OCI-LY1 (cell line): ENCODE measurements at regions not wholly inside any gene's neighbourhood (a gene's known extent, or its start where the extent isn't known, plus 50 kb on each side); places are given as distances from the start of the nearest gene placed in this dataset.

Source experiments
- H2AFZ ChIP-seq: fragments of 200-600 bp; sonication (generic), shearing (Covaris generic); 2 replicates; pipeline ENCODE4 v1.6.0; 2014; ENCODE audit warnings: antibody characterized with exemption, mild to moderate bottlenecking, low read length
- H3F3A ChIP-seq: fragments of 200-600 bp; sonication (generic), shearing (Covaris generic); 2 replicates; pipeline ENCODE4 v1.6.0; 2014; ENCODE audit warnings: mild to moderate bottlenecking, antibody characterized with exemption, low read length, moderate library complexity; ENCODE audit not compliant: insufficient read depth
- H3K27ac ChIP-seq: fragments of 200-600 bp; sonication (generic); 2 replicates; pipeline ENCODE4 v1.5.1; 2014; ENCODE audit warnings: low read length, mixed run types, mild to moderate bottlenecking, low read depth; ENCODE audit not compliant: poor library complexity, severe bottlenecking
- H3K27me3 ChIP-seq: fragments of 200-600 bp; sonication (generic); 2 replicates; pipeline ENCODE4 v1.6.0; 2014; ENCODE audit warnings: antibody characterized with exemption, mild to moderate bottlenecking, low read length, moderate library complexity; ENCODE audit not compliant: insufficient read depth
- H3K36me3 ChIP-seq: fragments of 200-600 bp; sonication (generic); 2 replicates; pipeline ENCODE4 v1.6.1; 2014; ENCODE audit warnings: mild to moderate bottlenecking, antibody characterized with exemption, low read length, moderate library complexity, mixed read lengths; ENCODE audit not compliant: insufficient read depth
- H3K4me1 ChIP-seq: fragments of 200-600 bp; sonication (generic); 2 replicates; pipeline ENCODE4 v1.5.1; 2014; ENCODE audit warnings: mild to moderate bottlenecking, low read length, moderate library complexity; ENCODE audit not compliant: insufficient read depth, severe bottlenecking
- H3K4me2 ChIP-seq: fragments of 200-600 bp; sonication (generic), shearing (Covaris generic); 2 replicates; pipeline ENCODE4 v1.6.1; 2014; ENCODE audit warnings: low read length
- H3K4me3 ChIP-seq: fragments of 200-600 bp; sonication (generic); 2 replicates; pipeline ENCODE4 v1.5.1; 2014; ENCODE audit warnings: low read length, low read depth, mild to moderate bottlenecking, mixed read lengths; ENCODE audit not compliant: poor library complexity, severe bottlenecking
- H3K79me2 ChIP-seq: fragments of 200-600 bp; shearing (Covaris generic); 2 replicates; pipeline ENCODE4 v1.6.1; 2016; ENCODE audit warnings: mixed run types, low read length, mixed read lengths; ENCODE audit not compliant: insufficient read depth
- H3K9ac ChIP-seq: fragments of 200-600 bp; sonication (generic), shearing (Covaris generic); 2 replicates; pipeline ENCODE4 v1.6.1; 2014; ENCODE audit warnings: mild to moderate bottlenecking, low read length, mixed read lengths
- H3K9me2 ChIP-seq: fragments of 200-600 bp; sonication (generic), shearing (Covaris generic); 2 replicates; pipeline ENCODE4 v1.6.1; 2014; ENCODE audit warnings: low read depth, mild to moderate bottlenecking, low read length, mixed read lengths
- H3K9me3 ChIP-seq: fragments of 200-600 bp; shearing (Covaris generic); 2 replicates; pipeline ENCODE4 v1.6.1; 2014; ENCODE audit warnings: low read length, mixed read lengths
- H4K20me1 ChIP-seq: fragments of 200-600 bp; sonication (generic), shearing (Covaris generic); 2 replicates; pipeline ENCODE4 v1.6.0; 2016; ENCODE audit warnings: mild to moderate bottlenecking, low read length; ENCODE audit not compliant: insufficient read depth
- CTCF ChIP-seq: fragments of 200-600 bp; sonication (generic), shearing (Covaris generic); IDR thresholded peaks from 2 replicates; pipeline ENCODE4 v1.5.1; 2017; ENCODE audit warnings: mild to moderate bottlenecking, antibody characterized with exemption, low read length, moderate library complexity, mixed read lengths
- EZH2 ChIP-seq: fragments of 200-600 bp; sonication (generic), shearing (Covaris generic); IDR thresholded peaks from 2 replicates; pipeline ENCODE4 v1.8.0; 2017; ENCODE audit warnings: borderline replicate concordance, mixed run types, mild to moderate bottlenecking, antibody characterized with exemption, low read length, moderate library complexity, mixed read lengths

GRCh38 chrY:19354061-19354856, 390.3 kb downstream of the KDM5D start:
- no peak overlapping the region for H3K4me2 ChIP-seq
- no peaks in the 10 kb centered on the region for H3K4me1 ChIP-seq
- no peak overlapping the region for H3K27ac ChIP-seq
- no peak overlapping the region for H2AFZ ChIP-seq
- no peaks in the 10 kb centered on the region for H3K9me3 ChIP-seq
- H3K79me2 ChIP-seq, result no peaks in the 10 kb centered on the region
- no peaks in the 10 kb centered on the region for H4K20me1 ChIP-seq
- no peak overlapping the region for H3K9ac ChIP-seq
- H3K4me3 ChIP-seq, result no peak overlapping the region
- TF ChIP-seq CTCF (no peak), EZH2 (no peak)
- H3K27me3 ChIP-seq, result no peaks in the 10 kb centered on the region
- H3K9me2 ChIP-seq, result no peaks in the 10 kb centered on the region
- no peaks in the 10 kb centered on the region for H3F3A ChIP-seq
- no peaks in the 10 kb centered on the region for H3K36me3 ChIP-seq

GRCh38 chrY:19351616-19352015, 392.9 kb downstream of the KDM5D start:
- Histone ChIP-seq H3K27ac (no peak overlapping the region), H4K20me1 (no peaks in the 10 kb centered on the region), H3K4me3 (no peak overlapping the region), H3K79me2 (no peaks in the 10 kb centered on the region), H3K4me2 (no peak overlapping the region), H3K4me1 (no peaks in the 10 kb centered on the region), H3K9ac (no peak overlapping the region), H3K27me3 (no peaks in the 10 kb centered on the region), H3K9me2 (no peaks in the 10 kb centered on the region), H3F3A (no peaks in the 10 kb centered on the region), H3K36me3 (no peaks in the 10 kb centered on the region), H2AFZ (no peak overlapping the region), H3K9me3 (no peaks in the 10 kb centered on the region)
- TF ChIP-seq CTCF (no peak), EZH2 (no peak)

GRCh38 chrY:19321701-19322100, 422.8 kb downstream of the KDM5D start:
- Histone ChIP-seq H3K4me1 (no peaks in the 10 kb centered on the region), H3K27me3 (no peaks in the 10 kb centered on the region), H3K36me3 (no peaks in the 10 kb centered on the region), H3K9ac (no peak overlapping the region), H4K20me1 (no peaks in the 10 kb centered on the region), H3F3A (no peaks in the 10 kb centered on the region), H3K27ac (no peak overlapping the region), H3K9me2 (no peaks in the 10 kb centered on the region), H3K79me2 (no peaks in the 10 kb centered on the region), H3K4me3 (no peak overlapping the region), H3K9me3 (no peaks in the 10 kb centered on the region), H2AFZ (no peak overlapping the region), H3K4me2 (no peak overlapping the region)
- TF ChIP-seq CTCF (no peak), EZH2 (no peak)
